WI38 (cell line): ENCODE measurements at regions not wholly inside any gene's neighbourhood (a gene's known extent, or its start where the extent isn't known, plus 50 kb on each side); places are given as distances from the start of the nearest gene placed in this dataset.

ENCODE experiments used
- H3K4me3 ChIP-seq: 2 replicates; pipeline ENCODE4 v1.5.1; 2011; ENCODE audit warnings: low read depth, mild to moderate bottlenecking, control low read depth, low read length
- CTCF ChIP-seq: IDR thresholded peaks from 2 replicates; pipeline ENCODE4 v1.5.1; 2012; ENCODE audit warnings: low read depth, mild to moderate bottlenecking, control low read depth, low read length

GRCh38 chr12:114964841-114965240 is 280.9 kb upstream of the TBX3 start:
- H3K4me3 ChIP-seq: no peak overlapping the region
- TF ChIP-seq CTCF: no peak

- no peak for TF ChIP-seq CTCF
- H3K4me3 ChIP-seq: no peak overlapping the region
Measured at GRCh38 chr12:114963846-114964245, 279.9 kb upstream of the TBX3 start.

- no peak for TF ChIP-seq CTCF
Measured at GRCh38 chr12:114961491-114961890, 277.5 kb upstream of the TBX3 start.

GRCh38 chr12:114958538-114958937 is 274.6 kb upstream of the TBX3 start:
- no peak overlapping the region for H3K4me3 ChIP-seq
- no peak for TF ChIP-seq CTCF

More at GRCh38 chr12:114961491-114961890, 277.5 kb upstream of the TBX3 start:
- H3K4me3 ChIP-seq: no peak overlapping the region

DNA sequence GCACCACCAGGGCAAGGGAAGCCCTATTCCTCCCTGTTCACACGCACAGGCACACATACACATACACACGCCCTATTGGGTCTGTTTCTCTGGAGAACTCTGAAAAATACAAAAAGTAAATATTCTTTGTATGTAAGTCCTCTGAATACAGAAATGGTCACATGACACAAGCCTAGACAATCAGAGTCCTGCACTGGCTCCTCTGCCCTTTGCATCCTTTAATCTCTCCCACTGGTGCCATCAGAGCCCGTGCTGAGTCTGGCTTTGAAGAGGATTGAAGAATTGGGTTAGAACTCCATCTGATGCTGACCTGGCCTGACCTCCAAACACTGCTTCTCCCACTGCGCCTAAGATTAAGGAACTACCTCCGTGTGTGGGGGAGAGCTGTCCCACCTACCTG is 273.2 kb upstream of the TBX3 start:
- no peak overlapping the region for H3K4me3 ChIP-seq
- TF ChIP-seq CTCF: no peak

DNA sequence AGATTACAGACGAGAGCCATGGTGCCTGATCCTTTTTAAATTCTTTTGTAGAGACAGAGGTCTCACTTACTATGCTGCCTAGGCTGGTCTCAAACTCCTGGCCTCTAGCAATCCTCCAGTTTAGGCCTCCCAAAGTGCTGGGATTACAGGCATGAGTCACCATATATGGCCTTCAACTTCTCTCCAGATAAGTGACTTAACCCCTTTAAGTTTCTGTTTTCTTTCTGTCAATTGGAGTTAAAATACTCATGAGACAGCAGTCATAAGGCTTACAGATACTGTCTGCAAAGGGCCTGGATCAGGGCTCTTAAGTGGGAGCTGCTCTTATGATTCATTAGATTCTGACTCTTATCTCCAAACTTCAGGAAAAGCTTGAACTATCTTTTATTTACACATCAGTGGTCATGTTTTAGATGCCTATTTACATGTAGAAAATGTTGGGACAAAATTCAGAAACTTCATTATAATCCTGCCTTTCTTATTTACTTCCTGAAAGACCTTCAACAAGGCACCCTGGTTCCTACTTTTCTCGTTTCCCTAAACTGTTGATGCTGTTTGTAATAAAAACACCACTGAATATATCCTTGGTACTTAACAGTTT is 271.5 kb upstream of the TBX3 start:
- no peak overlapping the region for H3K4me3 ChIP-seq
- TF ChIP-seq CTCF: no peak

DNA sequence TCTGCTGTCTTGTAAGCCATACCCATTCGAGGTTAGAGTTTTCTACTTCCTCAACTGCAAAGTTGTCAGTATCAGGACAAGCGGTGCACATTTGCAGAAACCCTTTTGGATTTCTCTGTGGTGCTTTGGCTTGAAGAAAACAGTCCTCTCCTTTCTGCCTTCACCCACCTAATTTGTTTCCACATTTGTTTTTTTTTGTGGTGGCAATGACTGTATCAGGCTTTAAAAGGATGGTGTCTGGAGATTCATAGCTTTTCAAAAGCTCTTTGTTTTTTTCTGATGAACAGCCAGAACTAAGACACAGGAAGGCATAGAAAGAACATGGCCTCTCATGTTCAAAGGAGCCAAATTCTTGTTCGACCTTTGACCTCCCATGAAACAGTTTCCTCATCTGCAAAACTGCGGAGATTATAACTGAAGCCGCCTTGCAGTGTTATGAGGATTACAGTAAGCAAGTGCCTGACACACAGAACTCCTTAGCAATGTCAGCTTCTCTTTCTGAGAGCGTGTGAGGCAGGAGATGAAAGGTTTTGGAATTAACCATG is 270.6 kb upstream of the TBX3 start:
- no peak for TF ChIP-seq CTCF

More for the DNA sequence above, 270.6 kb upstream of the TBX3 start:
- no peak overlapping the region for H3K4me3 ChIP-seq
